ENCODE measurements at regions not wholly inside any gene's neighbourhood (a gene's known extent, or its start where the extent isn't known, plus 50 kb on each side); places are given as distances from the start of the nearest gene placed in this dataset.

DNA sequence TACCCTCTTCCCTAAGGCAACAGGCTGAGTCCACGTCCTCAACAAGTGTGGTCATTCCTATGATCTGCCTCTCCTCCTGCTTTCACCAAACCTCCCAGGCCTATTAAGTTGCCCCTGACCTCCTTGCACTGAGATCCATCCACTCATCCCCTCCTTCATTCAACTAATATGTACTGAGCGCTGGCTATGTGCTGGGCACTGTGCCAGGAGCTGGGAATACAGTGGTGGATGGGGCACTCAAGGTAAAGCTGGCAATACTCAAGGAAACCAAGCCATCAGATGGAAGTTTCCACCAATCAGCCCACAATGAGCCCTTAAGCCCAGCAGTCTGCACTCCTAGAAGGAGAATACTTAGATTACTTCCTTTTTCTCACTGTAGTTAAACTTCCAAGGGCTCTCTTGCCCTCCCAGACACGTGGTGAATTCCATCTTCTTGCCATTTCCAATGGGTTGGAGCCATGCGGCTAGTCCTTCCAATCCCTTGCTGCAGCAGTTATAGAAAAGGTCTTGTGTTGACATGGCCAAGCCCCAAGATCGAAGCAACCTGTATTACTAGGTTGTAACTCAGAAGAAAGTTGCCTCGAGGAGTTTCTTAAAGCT, 279.9 kb upstream of the RUNX1 start:
- no peak for TF ChIP-seq TCF12 (IDR thresholded peaks at IDR 0.05; ENCODE audit: low read depth)
- TF ChIP-seq NFIC (IDR thresholded peaks at IDR 0.05), result no peak
- no peak for TF ChIP-seq RAD21 (IDR thresholded peaks at IDR 0.05; ENCODE audit: low read depth)
- TF ChIP-seq, protein P1, sequence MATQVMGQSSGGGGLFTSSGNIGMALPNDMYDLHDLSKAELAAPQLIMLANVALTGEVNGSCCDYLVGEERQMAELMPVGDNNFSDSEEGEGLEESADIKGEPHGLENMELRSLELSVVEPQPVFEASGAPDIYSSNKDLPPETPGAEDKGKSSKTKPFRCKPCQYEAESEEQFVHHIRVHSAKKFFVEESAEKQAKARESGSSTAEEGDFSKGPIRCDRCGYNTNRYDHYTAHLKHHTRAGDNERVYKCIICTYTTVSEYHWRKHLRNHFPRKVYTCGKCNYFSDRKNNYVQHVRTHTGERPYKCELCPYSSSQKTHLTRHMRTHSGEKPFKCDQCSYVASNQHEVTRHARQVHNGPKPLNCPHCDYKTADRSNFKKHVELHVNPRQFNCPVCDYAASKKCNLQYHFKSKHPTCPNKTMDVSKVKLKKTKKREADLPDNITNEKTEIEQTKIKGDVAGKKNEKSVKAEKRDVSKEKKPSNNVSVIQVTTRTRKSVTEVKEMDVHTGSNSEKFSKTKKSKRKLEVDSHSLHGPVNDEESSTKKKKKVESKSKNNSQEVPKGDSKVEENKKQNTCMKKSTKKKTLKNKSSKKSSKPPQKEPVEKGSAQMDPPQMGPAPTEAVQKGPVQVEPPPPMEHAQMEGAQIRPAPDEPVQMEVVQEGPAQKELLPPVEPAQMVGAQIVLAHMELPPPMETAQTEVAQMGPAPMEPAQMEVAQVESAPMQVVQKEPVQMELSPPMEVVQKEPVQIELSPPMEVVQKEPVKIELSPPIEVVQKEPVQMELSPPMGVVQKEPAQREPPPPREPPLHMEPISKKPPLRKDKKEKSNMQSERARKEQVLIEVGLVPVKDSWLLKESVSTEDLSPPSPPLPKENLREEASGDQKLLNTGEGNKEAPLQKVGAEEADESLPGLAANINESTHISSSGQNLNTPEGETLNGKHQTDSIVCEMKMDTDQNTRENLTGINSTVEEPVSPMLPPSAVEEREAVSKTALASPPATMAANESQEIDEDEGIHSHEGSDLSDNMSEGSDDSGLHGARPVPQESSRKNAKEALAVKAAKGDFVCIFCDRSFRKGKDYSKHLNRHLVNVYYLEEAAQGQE (IDR thresholded peaks at IDR 0.05; ENCODE audit: low read depth), result no peak
- TF ChIP-seq CREB1 (IDR thresholded peaks at IDR 0.05; ENCODE audit: low read depth), result no peak
- no peak for TF ChIP-seq USF1 (IDR thresholded peaks at IDR 0.05)
- no peak for TF ChIP-seq YY1 (IDR thresholded peaks at IDR 0.05; ENCODE audit: low read depth)
- TF ChIP-seq CEBPB (IDR thresholded peaks at IDR 0.05), result no peak
- TF ChIP-seq TAF1 (IDR thresholded peaks at IDR 0.05; ENCODE audit: low read depth), result no peak
- no peak for TF ChIP-seq ZBTB7A (IDR thresholded peaks at IDR 0.05; ENCODE audit: low read depth)
- TF ChIP-seq EGR1 (IDR thresholded peaks at IDR 0.05), result no peak
- no peak for TF ChIP-seq FOXM1 (IDR thresholded peaks at IDR 0.05; ENCODE audit: borderline replicate concordance, low read depth)

DNA sequence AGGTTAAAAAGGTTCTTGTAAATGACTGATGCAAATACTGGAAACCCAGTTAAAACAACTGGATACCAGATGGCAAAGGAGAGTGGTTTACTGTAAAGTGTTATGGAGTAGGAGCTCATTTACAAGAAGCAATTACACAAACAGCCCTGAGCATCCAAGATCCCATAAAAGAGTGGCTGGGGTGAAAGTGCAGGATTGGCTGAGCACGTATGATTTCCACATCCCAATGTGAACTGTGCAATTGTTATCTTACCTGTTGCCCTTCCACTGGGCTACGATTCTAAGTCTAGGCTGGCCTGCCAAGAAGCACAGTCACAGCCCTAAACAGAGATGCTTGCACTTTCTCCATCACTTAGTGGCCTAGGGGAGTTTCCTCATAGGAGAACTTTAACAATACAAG, 277.6 kb upstream of the RUNX1 start:
- TF ChIP-seq, protein P2, sequence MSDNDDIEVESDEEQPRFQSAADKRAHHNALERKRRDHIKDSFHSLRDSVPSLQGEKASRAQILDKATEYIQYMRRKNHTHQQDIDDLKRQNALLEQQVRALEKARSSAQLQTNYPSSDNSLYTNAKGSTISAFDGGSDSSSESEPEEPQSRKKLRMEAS (IDR thresholded peaks at IDR 0.05), result no peak
- TF ChIP-seq USF1 (IDR thresholded peaks at IDR 0.05) (no peak), NFIC (IDR thresholded peaks at IDR 0.05) (no peak), YY1 (IDR thresholded peaks at IDR 0.05; ENCODE audit: low read depth) (no peak), CREB1 (IDR thresholded peaks at IDR 0.05; ENCODE audit: low read depth) (no peak), TAF1 (IDR thresholded peaks at IDR 0.05; ENCODE audit: low read depth) (no peak)
- TF ChIP-seq, protein P1 (IDR thresholded peaks at IDR 0.05; ENCODE audit: low read depth), result no peak

DNA sequence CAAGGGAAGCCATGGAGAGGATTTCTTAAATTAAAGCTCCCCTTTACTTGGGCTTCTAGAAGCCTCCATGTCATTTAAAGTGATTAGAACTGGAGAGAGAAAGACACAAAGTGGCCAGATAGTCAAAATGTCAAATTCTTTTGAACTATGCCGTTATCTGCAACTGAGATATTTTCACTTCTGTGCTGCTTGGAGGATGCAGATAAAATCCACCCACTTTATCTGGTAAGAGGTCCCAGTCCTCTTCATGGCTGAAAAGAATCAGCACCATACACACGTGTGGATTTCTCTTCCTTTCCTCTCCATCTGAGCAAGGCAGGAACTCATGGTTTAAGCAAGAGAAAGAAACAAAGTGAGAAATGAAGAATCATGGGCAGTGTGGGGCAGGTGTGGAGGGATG, 276.9 kb upstream of the RUNX1 start:
- TF ChIP-seq USF1 (IDR thresholded peaks at IDR 0.05), result no peak
- TF ChIP-seq CREB1 (IDR thresholded peaks at IDR 0.05; ENCODE audit: low read depth), result no peak
- TF ChIP-seq, protein P2 (IDR thresholded peaks at IDR 0.05), result no peak
- no peak for TF ChIP-seq EP300 (IDR thresholded peaks at IDR 0.05; ENCODE audit: borderline replicate concordance)
- no peak for TF ChIP-seq EGR1 (IDR thresholded peaks at IDR 0.05)
- TF ChIP-seq TEAD4 (IDR thresholded peaks at IDR 0.05), result no peak
- TF ChIP-seq, protein P1 (IDR thresholded peaks at IDR 0.05; ENCODE audit: low read depth), result no peak
- no peak for TF ChIP-seq ZBTB7A (IDR thresholded peaks at IDR 0.05; ENCODE audit: low read depth)
- TF ChIP-seq CEBPB (IDR thresholded peaks at IDR 0.05), result no peak
- TF ChIP-seq RAD21 (IDR thresholded peaks at IDR 0.05; ENCODE audit: low read depth), result no peak
- TF ChIP-seq TCF12 (IDR thresholded peaks at IDR 0.05; ENCODE audit: low read depth), result no peak

DNA sequence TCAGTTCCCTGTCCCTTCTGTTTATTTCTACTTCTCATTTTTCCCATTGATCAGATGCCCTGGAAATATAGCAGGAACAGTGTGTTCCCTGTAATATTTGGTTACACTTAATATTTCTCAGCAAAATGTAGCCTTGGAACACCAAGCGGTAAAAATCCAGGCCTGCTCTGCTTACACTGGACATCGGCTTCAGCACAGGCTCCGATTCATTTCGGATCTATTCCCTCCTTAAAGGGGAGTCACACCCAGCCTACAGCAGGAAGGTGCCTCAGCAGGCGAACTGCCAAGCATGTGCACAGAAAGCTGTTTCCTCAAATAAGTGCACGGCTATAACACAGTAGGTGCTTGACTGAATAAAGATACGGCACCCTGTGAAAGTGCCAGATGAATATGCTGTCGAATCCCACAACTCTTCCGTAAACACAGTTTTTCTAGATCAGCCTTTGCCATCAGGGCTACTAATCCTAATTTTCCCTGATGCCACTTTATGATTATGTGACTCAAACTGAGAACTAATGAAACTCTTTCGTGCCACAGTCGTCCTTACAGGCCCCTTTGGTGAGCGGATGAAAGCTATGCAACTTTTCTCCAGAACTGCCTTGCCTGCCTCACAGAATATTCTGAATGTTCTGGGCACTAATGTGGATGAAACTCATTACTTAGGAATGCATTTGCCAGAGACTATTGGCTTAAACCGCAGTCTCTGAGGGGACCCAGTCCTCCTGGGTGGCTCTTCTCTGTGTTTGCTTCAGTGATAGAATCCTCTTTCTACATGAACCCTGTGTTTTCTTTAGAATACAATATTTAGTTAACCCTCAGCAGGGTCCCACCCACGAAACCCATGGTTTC, 275.5 kb upstream of the RUNX1 start:
- no peak for TF ChIP-seq NFIC (IDR thresholded peaks at IDR 0.05)
- TF ChIP-seq EP300 (IDR thresholded peaks at IDR 0.05; ENCODE audit: borderline replicate concordance), result no peak
- no peak for TF ChIP-seq FOXM1 (IDR thresholded peaks at IDR 0.05; ENCODE audit: borderline replicate concordance, low read depth)
- TF ChIP-seq, protein P2 (IDR thresholded peaks at IDR 0.05), result no peak
- no peak for TF ChIP-seq TCF12 (IDR thresholded peaks at IDR 0.05; ENCODE audit: low read depth)
- TF ChIP-seq ZBTB7A (IDR thresholded peaks at IDR 0.05; ENCODE audit: low read depth), result no peak
- no peak for TF ChIP-seq CEBPB (IDR thresholded peaks at IDR 0.05)
- no peak for TF ChIP-seq RAD21 (IDR thresholded peaks at IDR 0.05; ENCODE audit: low read depth)
- TF ChIP-seq YY1 (IDR thresholded peaks at IDR 0.05; ENCODE audit: low read depth), result no peak
- no peak for TF ChIP-seq USF1 (IDR thresholded peaks at IDR 0.05)
- no peak for TF ChIP-seq EGR1 (IDR thresholded peaks at IDR 0.05)
- no peak for TF ChIP-seq TAF1 (IDR thresholded peaks at IDR 0.05; ENCODE audit: low read depth)
- TF ChIP-seq TEAD4 (IDR thresholded peaks at IDR 0.05), result no peak
- no peak for TF ChIP-seq CREB1 (IDR thresholded peaks at IDR 0.05; ENCODE audit: low read depth)
- TF ChIP-seq, protein P1 (IDR thresholded peaks at IDR 0.05; ENCODE audit: low read depth), result no peak

All from Ishikawa (cell line).